NCI-H82 (cell line): ENCODE measurements at regions not wholly inside any gene's neighbourhood (a gene's known extent, or its start where the extent isn't known, plus 50 kb on each side); places are given as distances from the start of the nearest gene placed in this dataset.
A peak's percentile ranks its signal among the peaks of the same experiment; 100 is the strongest.

ENCODE experiments used
- DNase-seq: peaks from one replicate; lab custom pipeline; 2025; lab: John Stamatoyannopoulos, UW

DNA sequence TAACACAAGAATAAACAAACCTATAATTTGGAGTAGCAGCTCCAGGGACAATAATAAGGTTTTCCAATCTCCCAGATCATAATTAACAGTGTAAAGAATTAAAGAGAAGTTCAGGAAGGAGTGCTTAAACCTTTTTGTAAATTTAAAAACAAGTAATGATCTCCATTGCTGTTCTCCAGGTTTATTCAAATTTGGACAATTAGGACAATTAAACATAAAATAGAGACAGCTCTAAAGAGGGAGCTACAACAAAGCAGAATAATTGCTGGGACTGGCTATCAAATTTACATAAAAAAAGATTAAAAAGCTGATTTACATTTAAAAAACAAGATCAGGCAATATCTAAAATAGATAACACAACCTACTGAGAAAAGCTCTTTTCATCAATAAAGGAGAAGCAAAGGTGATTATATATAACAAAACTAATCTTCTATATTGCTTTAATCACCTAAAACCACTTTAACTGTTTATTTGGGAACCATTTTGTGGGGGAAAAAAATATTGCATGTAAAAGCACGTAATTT lies 80.1 kb upstream of the CREB1 start:
- no peak for DNase-seq

DNA sequence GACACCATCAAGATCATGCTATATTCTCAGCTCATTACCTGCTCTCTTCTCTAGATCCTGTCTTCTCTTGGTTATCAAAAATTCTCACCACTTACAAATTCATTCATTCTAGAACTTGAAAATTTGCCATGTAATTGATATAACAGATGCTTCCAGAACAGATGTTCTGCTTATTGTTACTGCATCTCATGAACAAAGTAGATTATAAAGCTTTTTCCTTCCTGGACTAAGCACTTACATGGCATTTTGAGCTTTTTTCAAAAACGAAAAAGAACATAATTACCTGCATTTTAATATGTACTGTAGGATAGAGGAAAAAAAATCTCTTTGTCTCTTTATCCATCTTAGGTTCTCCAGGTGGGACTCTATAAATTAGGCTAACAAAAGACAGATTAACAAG lies 79.6 kb upstream of the CREB1 start:
- no peak for DNase-seq

DNA sequence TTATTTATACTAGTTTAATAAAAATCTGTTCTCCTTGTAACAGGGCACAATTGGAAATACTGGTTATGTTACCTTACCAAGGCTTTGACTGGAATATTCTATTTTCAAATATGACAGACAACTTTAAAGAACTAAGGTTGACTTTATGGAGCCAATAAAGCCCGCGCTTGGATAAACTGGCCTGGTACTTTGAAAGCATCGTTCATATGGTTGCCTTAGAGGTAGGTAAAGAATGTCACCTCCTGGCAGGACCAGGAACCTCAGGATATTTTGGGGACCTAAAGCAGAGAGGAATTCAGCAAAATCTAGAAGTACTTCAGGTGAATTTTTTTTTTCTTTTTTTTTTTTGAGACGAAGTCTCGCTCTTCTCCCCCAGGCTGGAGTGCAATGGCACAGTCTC lies 71.2 kb upstream of the CREB1 start:
- DNase-seq = no peak

DNA sequence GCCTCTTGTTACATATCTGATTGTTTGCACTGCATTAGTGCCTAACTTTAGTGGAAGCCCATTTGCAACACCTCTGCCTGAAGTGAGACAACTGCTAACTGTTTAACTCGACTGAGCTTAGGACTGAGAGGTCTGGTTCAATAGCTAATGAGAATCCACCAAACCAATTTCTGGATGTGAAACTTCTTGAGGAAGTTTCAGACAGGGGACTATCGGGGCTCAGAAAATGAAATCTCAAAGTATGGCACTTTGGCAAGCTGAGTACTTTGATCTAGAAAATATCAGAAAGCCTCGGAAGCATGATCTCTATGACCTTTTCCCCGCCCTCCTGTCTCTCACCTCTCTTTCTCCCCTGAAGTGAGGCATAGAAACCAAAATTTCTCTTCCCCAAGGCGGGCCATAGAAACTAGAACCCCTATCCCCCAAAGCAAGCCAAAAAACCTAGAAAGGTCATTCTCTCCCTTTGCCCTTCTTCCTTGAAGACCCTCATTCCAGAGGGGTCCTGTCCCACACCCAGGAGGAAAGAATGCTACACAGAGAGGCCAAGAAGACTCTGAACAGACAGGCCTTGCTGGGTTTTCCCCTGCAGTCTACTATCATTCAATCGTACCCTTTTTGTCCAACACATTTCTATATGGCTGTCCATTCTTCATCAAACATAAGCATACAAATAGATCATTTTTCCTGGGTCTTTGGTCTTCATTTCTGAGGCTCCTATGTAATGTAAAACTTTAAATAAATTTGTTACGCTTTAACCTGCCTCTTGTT lies 69.6 kb upstream of the CREB1 start:
- no peak for DNase-seq

DNA sequence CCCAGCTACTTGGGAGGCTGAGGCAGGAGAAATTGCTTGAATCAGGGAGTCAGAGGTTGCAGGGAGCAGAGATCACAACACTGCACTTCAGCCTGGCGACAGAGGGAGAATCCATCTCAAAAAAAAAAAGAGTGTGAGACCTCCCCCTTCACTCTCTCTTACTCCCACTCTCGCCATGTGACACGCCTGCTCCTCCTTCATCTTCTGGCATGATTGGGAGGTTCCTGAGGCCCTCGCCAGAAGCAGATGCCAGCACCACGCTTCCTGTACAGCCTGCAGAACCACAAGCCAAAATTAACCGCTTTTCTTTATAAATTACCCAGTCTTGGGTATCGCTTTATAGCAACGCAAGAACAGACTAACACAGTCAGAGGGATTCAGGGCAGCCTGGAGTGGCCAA lies 66.3 kb upstream of the CREB1 start:
- no peak for DNase-seq

DNA sequence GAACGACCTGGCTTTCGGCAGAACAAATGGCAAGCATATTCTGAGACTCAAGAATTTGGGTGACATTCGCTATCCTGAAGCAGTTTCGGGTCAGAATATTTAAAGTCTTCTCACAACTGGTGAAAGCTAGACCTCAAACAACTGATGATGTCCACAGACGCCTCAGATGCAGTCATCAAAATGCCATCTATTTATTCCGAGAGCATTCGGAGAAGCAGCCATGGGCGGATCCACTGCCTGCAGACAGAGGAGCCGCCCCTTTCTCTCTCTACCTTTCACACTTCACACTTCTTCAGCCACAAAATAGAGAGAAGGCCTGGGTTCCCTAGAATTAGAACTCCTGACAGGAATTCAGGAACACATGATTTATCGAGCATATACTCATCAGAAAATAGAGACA lies 65.8 kb upstream of the CREB1 start:
- no peak for DNase-seq

DNA sequence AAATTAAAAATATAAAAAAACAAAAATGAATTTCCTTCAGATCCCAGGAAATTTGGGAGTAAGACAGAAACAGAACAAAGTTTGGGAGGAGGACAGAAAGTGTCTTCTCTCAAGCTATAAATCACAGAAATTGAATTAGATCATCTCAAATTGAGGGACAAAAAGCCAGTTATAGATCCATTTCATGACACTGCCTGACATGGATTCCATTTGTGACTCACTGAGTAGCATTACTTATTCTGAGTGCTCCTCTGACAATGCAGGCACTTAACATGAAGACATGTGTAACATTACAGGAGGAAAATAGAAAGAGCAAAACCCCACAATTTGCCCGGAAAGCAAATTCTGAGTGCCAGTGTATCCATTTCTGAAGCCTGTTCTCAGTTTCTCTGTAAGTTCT lies 63.9 kb upstream of the CREB1 start:
- DNase-seq = no peak

DNA sequence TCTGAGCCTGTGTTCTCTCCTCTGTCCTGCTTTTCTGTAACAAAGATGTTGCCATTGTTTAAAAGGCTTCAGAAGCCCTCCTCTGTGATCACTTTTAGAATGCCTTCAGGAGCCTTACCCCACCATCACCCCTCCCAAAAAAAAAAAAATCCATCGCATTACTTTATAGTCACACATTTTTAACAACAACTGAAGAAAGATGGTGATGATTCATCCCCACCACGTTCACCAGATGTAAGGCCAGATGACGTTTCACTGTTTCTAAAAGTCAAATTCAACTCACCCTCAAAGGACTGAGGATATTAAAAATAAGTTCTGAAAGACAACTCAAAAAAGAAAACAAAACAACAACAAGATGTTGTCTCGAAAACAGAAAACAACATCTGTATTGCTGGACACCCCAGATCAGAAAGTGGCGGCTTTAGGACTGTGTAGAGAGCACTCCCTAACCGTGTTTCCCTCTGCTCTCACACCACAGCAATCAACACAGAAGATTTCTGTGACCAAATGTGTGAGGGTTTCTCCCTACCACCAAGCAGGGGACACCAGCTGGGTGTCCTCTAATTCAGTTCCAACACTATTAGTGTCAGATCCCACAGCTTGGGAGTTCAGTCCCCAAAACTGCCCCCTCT lies 61.9 kb upstream of the CREB1 start:
- DNase-seq = no peak

DNA sequence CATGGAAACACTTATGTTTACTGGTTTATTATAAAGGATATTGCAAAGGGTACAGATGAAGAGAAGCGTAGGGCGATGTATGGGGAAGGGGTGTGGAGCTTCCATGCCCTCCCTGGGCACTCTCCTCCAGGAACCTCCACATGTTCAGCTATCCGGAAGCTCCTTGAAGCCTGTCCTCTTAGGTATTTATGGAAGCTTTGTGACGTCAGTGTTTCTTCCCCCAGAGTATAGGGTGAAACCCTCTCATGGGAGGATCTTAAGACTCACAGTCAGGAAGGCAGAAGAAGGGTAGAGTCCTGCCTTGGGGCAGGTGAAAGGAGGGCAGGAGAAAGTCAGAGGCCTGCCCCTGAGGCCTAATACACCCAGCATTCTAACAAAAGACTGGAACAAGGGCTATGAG lies 61.3 kb upstream of the CREB1 start:
- DNase-seq = no peak

DNA sequence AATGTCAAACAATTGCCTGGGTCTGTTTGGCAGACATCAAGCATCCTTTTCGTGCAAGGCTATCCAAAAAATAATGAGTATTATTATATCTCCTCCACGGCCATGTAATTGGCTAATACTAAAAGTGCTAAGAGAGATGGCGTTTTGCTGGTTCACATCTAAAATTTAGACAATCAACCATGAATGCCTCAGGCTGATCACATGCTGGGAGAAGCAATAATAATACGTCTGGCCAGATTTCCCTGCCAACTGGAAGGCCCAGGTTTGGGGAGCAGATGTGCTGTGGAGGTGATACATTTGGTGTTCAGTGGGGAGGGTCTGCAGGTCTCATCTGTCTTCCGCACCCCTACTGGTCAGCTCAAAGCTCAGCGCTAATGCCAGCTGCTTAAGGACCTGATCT lies 60.3 kb upstream of the CREB1 start:
- DNase-seq = peak; percentile 21

DNA sequence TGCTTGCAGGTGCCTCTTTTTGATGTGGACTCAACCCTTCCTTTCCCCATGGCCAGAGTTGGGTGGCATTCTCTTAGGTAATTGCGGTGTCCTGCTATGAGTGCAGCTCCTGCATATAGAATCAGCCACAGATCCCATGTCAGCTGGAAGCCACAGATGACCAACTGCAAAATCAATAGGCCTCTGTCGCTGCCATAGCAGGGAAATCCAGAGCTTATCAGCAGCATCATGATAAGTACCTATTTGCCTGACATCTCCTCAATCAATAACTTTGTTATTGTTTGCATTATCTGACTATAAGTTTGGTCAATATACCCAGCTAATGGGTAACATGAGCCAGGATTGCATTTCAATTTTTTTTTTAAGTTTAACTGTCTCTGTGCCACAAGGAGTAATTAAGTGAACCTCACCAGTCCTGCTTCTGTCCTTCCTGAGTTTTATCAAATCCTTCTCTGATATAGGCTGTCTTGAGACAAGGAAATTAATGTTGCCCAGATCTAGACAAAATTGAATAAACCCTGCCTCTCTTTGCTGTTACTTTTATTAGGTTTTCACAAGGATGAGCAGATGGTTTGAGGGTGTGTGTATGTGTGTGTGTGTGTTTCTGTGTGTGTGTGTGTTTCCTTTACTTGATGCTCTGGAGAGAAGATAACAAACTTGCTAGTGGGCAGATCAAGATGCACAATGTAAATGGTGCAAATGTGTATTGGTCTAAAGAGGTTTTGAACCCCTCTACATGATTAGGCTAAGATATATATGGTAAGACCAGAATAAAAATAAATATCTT lies 59.6 kb upstream of the CREB1 start:
- DNase-seq = peak; percentile 42

DNA sequence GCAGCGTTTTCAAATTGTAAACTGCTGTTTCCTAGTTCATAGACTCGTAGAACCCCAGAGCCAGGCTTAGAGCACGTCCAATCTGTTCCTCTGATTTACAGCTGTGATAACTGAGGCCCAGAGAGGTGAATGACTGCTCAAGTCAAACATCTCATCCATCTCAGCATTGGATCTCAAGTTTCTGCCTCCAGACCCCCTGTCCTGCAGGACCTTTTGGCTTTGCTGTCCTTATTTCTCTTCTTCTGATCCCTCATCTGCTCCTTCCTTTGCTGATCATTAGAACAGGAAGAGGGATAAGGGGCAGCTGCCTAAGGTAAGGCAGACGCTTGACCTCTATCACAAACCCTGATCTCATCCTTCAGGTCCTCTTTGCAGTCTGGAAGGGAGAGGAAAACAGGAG lies 58.5 kb upstream of the CREB1 start:
- DNase-seq = no peak

DNA sequence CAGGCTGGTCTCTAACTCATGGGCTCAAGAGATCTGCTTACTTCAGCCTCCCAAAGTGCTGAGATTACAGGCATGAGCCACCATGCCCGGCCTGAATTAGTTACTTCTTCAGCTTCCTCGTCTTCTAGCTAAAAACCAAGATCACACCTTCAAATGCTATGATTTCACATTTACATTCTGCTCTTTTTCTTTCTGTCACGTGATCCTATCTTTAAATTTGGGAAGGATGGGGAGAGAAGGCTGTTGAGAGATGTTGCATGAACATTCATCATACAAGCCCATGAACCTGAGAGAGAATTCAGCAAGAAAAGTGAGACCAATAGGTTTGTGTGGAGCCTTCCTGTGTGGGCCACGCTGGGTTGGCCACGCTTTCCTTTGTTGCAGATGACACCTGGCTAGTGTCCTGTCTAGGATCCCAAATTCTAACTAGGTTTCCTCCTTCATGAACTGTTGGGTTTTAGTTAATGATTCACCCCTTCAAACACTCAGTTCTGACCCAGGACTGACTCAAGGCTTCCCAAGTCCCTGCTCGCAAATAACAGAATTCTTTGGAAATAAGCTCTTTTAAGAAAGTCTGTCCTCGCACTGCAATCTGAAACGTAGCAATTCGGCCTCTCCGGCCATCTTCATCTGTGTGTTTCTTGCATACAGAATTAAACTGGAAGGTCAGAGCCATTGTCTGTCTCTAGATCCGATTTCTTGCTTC lies 57.3 kb upstream of the CREB1 start:
- DNase-seq = no peak

DNA sequence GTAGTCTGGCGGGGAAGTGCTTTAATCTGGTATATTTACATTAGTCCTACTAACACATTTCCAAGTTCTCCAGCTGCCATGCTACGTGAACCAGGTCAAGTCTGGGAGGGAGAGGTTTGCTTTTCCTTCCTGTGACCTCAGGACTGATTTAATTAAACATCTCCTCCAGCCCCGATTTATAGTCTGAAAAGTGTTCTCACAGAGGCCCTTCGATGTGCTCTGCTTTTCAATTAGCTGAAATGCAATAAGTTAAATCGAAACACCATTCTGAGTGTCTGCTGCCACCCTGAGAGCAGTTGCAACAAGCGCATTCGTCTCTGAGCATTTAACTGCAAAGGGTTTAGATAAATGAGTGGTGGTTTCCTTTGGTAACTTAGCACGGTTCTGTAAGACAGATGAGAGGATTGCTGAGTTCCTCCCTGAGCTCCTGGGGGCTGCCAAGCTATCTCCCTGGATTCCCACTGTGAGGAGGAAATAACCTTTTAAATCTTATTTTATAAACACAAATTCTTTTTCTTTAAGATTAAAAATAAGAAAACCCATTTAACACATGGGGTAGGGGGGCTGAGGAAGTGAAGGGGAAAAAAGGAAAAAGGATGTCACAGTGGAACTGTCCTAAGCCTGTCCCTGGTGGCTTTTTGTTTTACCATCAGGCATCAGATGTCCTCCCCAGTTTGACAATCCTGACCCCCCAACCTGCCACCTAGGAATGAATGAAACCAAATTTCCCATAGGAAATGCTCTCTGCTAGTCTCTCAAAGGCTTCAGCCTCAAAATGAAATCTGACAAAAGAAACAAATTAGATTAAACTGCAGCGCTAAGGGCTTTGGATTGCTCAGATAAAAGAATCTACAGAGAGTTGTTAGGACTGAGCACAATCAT lies 56.5 kb upstream of the CREB1 start:
- peak; percentile 90 for DNase-seq

DNA sequence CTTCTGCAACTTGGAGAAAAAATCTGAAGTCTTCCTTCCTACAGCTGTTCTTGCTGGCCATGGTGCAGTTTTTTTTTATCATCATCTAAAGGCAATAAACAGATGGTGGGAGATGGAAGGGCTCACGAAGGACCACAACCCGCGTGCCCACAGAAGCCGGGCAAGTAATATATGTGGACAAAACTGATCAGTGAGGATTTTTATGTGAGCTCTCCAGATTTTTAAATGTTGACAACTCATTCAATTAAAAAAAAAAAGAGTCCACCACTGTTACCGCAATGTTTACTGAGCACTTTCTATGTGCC lies 55.9 kb upstream of the CREB1 start:
- DNase-seq = no peak

DNA sequence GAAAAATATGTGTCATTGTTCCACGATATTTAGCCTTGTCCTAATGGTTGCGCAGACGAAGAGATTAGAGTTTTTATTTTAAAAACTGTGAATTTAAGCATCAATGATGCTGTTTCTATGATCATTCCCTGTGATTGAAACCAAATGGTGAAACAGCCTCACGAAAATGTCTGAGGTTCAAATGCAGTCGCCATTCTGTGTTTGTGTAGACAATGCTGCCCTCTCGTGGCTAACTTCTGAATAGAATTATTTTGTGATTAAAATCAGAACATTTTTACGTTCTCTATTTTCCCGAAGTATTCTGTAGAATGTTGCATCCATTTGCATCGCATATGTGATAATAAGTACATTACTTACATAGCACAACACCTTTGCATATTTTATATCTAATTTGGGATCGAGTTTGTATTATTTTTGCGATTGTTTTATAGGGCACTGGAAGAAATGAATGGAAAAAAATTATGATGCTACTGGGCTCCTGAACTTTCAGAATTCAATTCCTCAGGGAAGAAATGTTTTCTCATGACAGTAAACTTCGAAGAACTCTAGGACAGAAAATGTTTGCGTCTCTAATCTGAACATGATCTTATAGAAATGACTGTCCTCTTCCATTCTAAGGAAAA lies 54.8 kb upstream of the CREB1 start:
- peak; percentile 75 for DNase-seq

DNA sequence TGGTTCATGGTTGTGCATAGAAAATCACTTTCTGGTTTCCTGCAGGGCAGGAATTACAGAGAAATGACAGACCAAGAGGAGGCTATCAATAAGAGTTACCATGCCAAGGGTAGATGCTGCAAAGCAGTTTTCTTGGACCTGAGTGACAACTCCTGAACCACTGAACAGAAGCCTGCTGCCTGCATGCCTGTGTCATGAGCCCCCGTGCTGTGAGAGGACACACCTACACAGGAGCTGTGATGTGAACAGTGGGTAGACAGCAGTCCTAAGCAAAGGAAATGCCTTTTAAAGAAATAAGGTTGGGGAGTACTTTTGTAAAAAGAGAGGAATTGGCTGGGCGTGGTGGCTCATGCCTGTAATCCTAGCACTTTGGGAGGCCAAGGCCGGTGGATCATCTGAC lies 54.2 kb upstream of the CREB1 start:
- DNase-seq = peak; percentile 19

DNA sequence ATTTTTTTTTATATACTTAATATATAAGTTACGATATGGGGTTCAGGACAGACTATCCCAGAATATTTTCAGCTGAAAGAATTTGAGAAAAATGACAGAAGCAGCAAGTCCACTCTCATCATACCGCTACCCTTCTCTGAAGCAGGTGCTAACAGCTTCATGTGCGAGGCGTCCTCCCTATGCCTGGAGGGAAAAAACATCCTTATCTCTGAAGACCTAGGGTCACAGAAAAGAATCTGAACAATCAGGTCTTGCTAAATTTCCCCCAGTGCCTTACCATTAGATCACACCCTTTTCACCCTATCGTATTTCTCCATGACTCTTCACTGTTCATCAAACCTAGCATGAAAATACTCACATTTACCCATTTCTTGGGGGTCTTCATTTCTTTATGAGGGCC lies 51.9 kb upstream of the CREB1 start:
- DNase-seq = no peak

DNA sequence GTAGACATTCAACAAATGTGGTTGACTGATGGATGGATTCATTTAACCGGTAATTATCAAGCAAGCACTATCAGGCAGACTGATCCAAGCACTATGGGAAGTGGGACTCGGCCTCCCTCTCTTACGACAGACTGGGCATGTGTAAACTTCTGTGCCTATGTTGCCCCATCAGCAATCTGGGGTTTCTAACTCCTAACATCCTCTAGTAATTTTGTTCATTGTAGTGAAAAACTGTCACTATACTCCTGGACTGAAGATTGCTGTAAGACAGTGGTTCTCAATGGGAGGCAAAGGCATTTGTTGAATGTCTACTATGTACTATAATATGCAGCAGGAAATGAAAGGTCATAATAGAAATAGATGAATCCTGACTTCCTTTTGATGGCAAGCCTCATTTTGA lies 51.2 kb upstream of the CREB1 start:
- no peak for DNase-seq

DNA sequence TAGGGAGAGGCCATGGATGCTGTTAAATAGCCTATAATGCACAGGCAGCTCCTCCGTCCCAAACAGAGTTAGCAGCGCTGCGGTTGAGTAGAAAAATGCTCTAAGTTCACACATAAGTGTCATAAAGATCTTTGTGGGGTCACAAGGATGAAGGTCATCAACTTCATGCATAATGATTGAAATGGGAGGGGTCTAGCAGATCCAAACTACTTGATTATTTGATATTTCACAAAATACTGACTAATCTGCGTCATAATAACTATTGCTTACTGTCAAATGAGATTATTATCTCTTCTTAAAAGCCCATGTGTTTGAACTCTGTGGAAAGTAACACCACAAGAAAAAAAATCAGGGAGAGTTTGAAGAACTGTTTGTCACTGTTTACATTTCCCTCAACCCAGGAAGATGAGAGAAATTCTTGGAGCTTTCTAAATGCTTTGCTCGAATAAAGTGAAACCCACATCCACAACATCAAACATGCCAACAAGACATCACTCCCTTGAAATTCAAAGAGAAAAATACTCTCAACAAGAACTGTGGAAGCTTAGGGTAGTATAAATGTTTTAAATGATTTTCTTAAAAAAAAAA lies 50.5 kb upstream of the CREB1 start:
- DNase-seq = no peak
